Right renal pelvis (tissue), 4 donors: ENCODE measurements at regions not wholly inside any gene's neighbourhood (a gene's known extent, or its start where the extent isn't known, plus 50 kb on each side); places are given as distances from the start of the nearest gene placed in this dataset.
"Not testable (repeated sequence)": the region's sequence is repeated elsewhere in the genome, so short reads cannot be mapped to it uniquely, and the experiment has no call there.

Source experiments
- DNase-seq, 4 donors: peaks; one replicate each; pipeline ENCODE4 v3.0.0-alpha.2; 2013; ENCODE audit warnings: low read depth in 4 of 4, low spot score in 3 of 4, missing footprints in 1 of 4

GRCh38 chr1:208682664-208683013 lies 438.5 kb upstream of the PLXNA2 start:
- no peak for DNase-seq

- DNase-seq: no peak
These were observed 439.0 kb upstream of the PLXNA2 start for GRCh38 chr1:208683141-208683540.

- no peak for DNase-seq
These were observed 440.0 kb upstream of the PLXNA2 start for GRCh38 chr1:208684192-208684591.

- DNase-seq: no peak
These were observed 442.4 kb upstream of the PLXNA2 start for GRCh38 chr1:208686592-208686991.

- DNase-seq: no peak
These were observed 444.6 kb upstream of the PLXNA2 start for GRCh38 chr1:208688656-208689315.

GRCh38 chr1:208691012-208691411 lies 446.8 kb upstream of the PLXNA2 start:
- DNase-seq: no peak

GRCh38 chr1:208709981-208710380 lies 465.8 kb upstream of the PLXNA2 start:
- no peak for DNase-seq

GRCh38 chr1:208714323-208714722 lies 470.1 kb upstream of the PLXNA2 start:
- no peak for DNase-seq

- no peak for DNase-seq
These were observed 473.3 kb upstream of the PLXNA2 start for GRCh38 chr1:208717525-208717924.

- DNase-seq: no peak
These were observed 478.4 kb upstream of the PLXNA2 start for GRCh38 chr1:208722592-208722991.

GRCh38 chr1:208724079-208724478 lies 479.9 kb upstream of the PLXNA2 start:
- no peak for DNase-seq

- DNase-seq: no peak
These were observed 484.6 kb upstream of the PLXNA2 start for GRCh38 chr1:208728815-208729214.

GRCh38 chr1:208731981-208732821 lies 488.0 kb upstream of the PLXNA2 start:
- no peak for DNase-seq

GRCh38 chr1:208737161-208737560 lies 493.0 kb upstream of the PLXNA2 start:
- DNase-seq: no peak

GRCh38 chr1:208737922-208738321 lies 493.7 kb upstream of the PLXNA2 start:
- DNase-seq: no peak

- not testable (repeated sequence) for DNase-seq
These were observed 495.5 kb upstream of the PLXNA2 start for GRCh38 chr1:208739636-208740035.

GRCh38 chr1:208741296-208741695 lies 497.1 kb upstream of the PLXNA2 start:
- DNase-seq: no peak

- no peak for DNase-seq
These were observed 499.2 kb upstream of the PLXNA2 start for GRCh38 chr1:208743361-208743760.

- DNase-seq: peak in 3 of 4 donors; percentile 38 to 57 (median 54)
These were observed 503.8 kb upstream of the PLXNA2 start for GRCh38 chr1:208747979-208748378.

GRCh38 chr1:208748387-208749165 lies 504.4 kb upstream of the PLXNA2 start:
- no peak for DNase-seq

- DNase-seq: no peak
These were observed 512.3 kb upstream of the PLXNA2 start for GRCh38 chr1:208756339-208756981.
